Activated T-helper 1 cell treated with anti-CD3 and anti-CD28 coated beads, Interleukin-12 subunit alpha, Interleukin-12 subunit beta, Interleukin-2, Interleukin-4 antibody, amounts not matched to agents 30 ng/mL and 10 ng/mL and 1 ng/mL, durations not matched to agents 14 hours and 24 hours and 36 hours (primary cell): ENCODE measurements at regions not wholly inside any gene's neighbourhood (a gene's known extent, or its start where the extent isn't known, plus 50 kb on each side); places are given as distances from the start of the nearest gene placed in this dataset.

Experiments used
- DNase-seq: peaks from one replicate; pipeline ENCODE4 v3.0.0; 2021; ENCODE audit warnings: low spot score
- H3K27ac Mint-ChIP-seq: one replicate; pipeline ENCODE4 v1.8.0; 2021; ENCODE audit warnings: mild to moderate bottlenecking, mixed read lengths
- H3K27me3 Mint-ChIP-seq: one replicate; pipeline ENCODE4 v1.8.0; 2022; ENCODE audit warnings: mild to moderate bottlenecking, moderate library complexity, mixed read lengths; ENCODE audit not compliant: insufficient read depth
- H3K36me3 Mint-ChIP-seq: one replicate; pipeline ENCODE4 v1.8.0; 2021; ENCODE audit warnings: low read depth, mixed read lengths
- H3K4me1 Mint-ChIP-seq: one replicate; pipeline ENCODE4 v1.8.0; 2021; ENCODE audit warnings: low read depth, mixed read lengths
- H3K4me3 Mint-ChIP-seq: one replicate; pipeline ENCODE4 v1.8.0; 2021; ENCODE audit warnings: mild to moderate bottlenecking, moderate library complexity, mixed read lengths
- H3K9me3 Mint-ChIP-seq: one replicate; pipeline ENCODE4 v1.8.0; 2021; ENCODE audit warnings: mixed read lengths
- intact Hi-C: fragments of 100-400 bp; cut with micrococcal nuclease; formaldehyde crosslinking; loops from one replicate; pipeline ENCODE4 v1.15.1; 2024

GRCh38 chr9:129375845-129376244 is 197.8 kb upstream of the IER5L start:
- no peaks in the 10 kb centered on the region for H3K36me3 Mint-ChIP-seq
- no peaks in the 10 kb centered on the region for H3K9me3 Mint-ChIP-seq
- intact Hi-C loops, result no loop called here
- peaks cover 21% of the 10 kb centered on the region for H3K27me3 Mint-ChIP-seq
- no peak for DNase-seq
- H3K4me1 Mint-ChIP-seq, result no peaks in the 10 kb centered on the region
- H3K27ac Mint-ChIP-seq, result no peak overlapping the region
- H3K4me3 Mint-ChIP-seq, result no peak overlapping the region

GRCh38 chr9:129374651-129375050 is 196.6 kb upstream of the IER5L start:
- Mint-ChIP-seq H3K4me1 (no peaks in the 10 kb centered on the region), H3K27me3 (peaks cover 16% of the 10 kb centered on the region), H3K36me3 (no peaks in the 10 kb centered on the region), H3K4me3 (no peak overlapping the region), H3K27ac (no peak overlapping the region), H3K9me3 (no peaks in the 10 kb centered on the region)
- intact Hi-C loops, result no loop called here
- DNase-seq, result no peak

- H3K36me3 Mint-ChIP-seq, result no peaks in the 10 kb centered on the region
Observed at GRCh38 chr9:129374231-129374630, 196.2 kb upstream of the IER5L start.

GRCh38 chr9:129373361-129373760 is 195.3 kb upstream of the IER5L start:
- no peak for DNase-seq
- no peak overlapping the region for H3K27ac Mint-ChIP-seq
- intact Hi-C loops, result no loop called here
- H3K27me3 Mint-ChIP-seq, result peaks cover 11% of the 10 kb centered on the region
- H3K36me3 Mint-ChIP-seq, result no peaks in the 10 kb centered on the region
- no peak overlapping the region for H3K4me3 Mint-ChIP-seq
- H3K9me3 Mint-ChIP-seq, result no peaks in the 10 kb centered on the region
- H3K4me1 Mint-ChIP-seq, result no peaks in the 10 kb centered on the region

More at GRCh38 chr9:129374231-129374630, 196.2 kb upstream of the IER5L start:
- Mint-ChIP-seq H3K4me1 (no peaks in the 10 kb centered on the region), H3K27ac (no peak overlapping the region), H3K9me3 (no peaks in the 10 kb centered on the region), H3K4me3 (no peak overlapping the region), H3K27me3 (peaks cover 16% of the 10 kb centered on the region)
- DNase-seq, result no peak
- intact Hi-C loops, result no loop called here

- no peaks in the 10 kb centered on the region for H3K9me3 Mint-ChIP-seq
- intact Hi-C loops, result no loop called here
- no peaks in the 10 kb centered on the region for H3K36me3 Mint-ChIP-seq
- no peak overlapping the region for H3K27ac Mint-ChIP-seq
- DNase-seq, result no peak
- H3K27me3 Mint-ChIP-seq, result peaks cover 6% of the 10 kb centered on the region
- H3K4me3 Mint-ChIP-seq, result no peak overlapping the region
- no peaks in the 10 kb centered on the region for H3K4me1 Mint-ChIP-seq
Observed at GRCh38 chr9:129370770-129371169, 192.7 kb upstream of the IER5L start.

GRCh38 chr9:129368444-129368978 is 190.4 kb upstream of the IER5L start:
- H3K36me3 Mint-ChIP-seq, result no peaks in the 10 kb centered on the region
- H3K4me1 Mint-ChIP-seq, result no peaks in the 10 kb centered on the region
- H3K4me3 Mint-ChIP-seq, result no peak overlapping the region
- H3K27ac Mint-ChIP-seq, result no peak overlapping the region
- intact Hi-C loops, result no loop called here
- H3K9me3 Mint-ChIP-seq, result no peaks in the 10 kb centered on the region
- peaks cover 4% of the 10 kb centered on the region for H3K27me3 Mint-ChIP-seq
- no peak for DNase-seq

GRCh38 chr9:129367287-129367686 is 189.2 kb upstream of the IER5L start:
- Mint-ChIP-seq H3K27me3 (peaks cover 4% of the 10 kb centered on the region), H3K4me3 (no peak overlapping the region), H3K27ac (no peak overlapping the region), H3K36me3 (no peaks in the 10 kb centered on the region), H3K4me1 (no peaks in the 10 kb centered on the region), H3K9me3 (no peaks in the 10 kb centered on the region)
- intact Hi-C loops, result no loop called here
- DNase-seq, result no peak

GRCh38 chr9:129365196-129365595 is 187.1 kb upstream of the IER5L start:
- Mint-ChIP-seq H3K36me3 (no peaks in the 10 kb centered on the region), H3K27me3 (peaks cover 4% of the 10 kb centered on the region), H3K4me1 (no peaks in the 10 kb centered on the region), H3K4me3 (no peak overlapping the region), H3K27ac (no peak overlapping the region), H3K9me3 (no peaks in the 10 kb centered on the region)
- DNase-seq, result no peak
- intact Hi-C loops, result no loop called here

- no peak overlapping the region for H3K4me3 Mint-ChIP-seq
- H3K27ac Mint-ChIP-seq, result no peak overlapping the region
- peaks cover 4% of the 10 kb centered on the region for H3K27me3 Mint-ChIP-seq
- H3K9me3 Mint-ChIP-seq, result no peaks in the 10 kb centered on the region
- no peaks in the 10 kb centered on the region for H3K36me3 Mint-ChIP-seq
- DNase-seq, result no peak
- intact Hi-C loops, result no loop called here
- no peaks in the 10 kb centered on the region for H3K4me1 Mint-ChIP-seq
Observed at GRCh38 chr9:129363216-129363873, 185.3 kb upstream of the IER5L start.

GRCh38 chr9:129362287-129363000 is 184.4 kb upstream of the IER5L start:
- DNase-seq, result no peak
- intact Hi-C loops, result no loop called here
- Mint-ChIP-seq H3K27ac (no peak overlapping the region), H3K27me3 (peaks cover 4% of the 10 kb centered on the region), H3K36me3 (no peaks in the 10 kb centered on the region), H3K9me3 (no peaks in the 10 kb centered on the region), H3K4me3 (no peak overlapping the region), H3K4me1 (no peaks in the 10 kb centered on the region)

- Mint-ChIP-seq H3K27me3 (peaks cover 4% of the 10 kb centered on the region), H3K9me3 (no peaks in the 10 kb centered on the region), H3K4me3 (no peak overlapping the region), H3K4me1 (no peaks in the 10 kb centered on the region), H3K27ac (no peak overlapping the region), H3K36me3 (no peaks in the 10 kb centered on the region)
- no peak for DNase-seq
- intact Hi-C loops, result no loop called here
Observed at GRCh38 chr9:129361196-129361595, 183.1 kb upstream of the IER5L start.

- Mint-ChIP-seq H3K9me3 (peaks cover 8% of the 10 kb centered on the region), H3K4me3 (no peak overlapping the region), H3K36me3 (no peaks in the 10 kb centered on the region), H3K27ac (no peak overlapping the region), H3K27me3 (no peaks in the 10 kb centered on the region), H3K4me1 (no peaks in the 10 kb centered on the region)
- DNase-seq, result no peak
- intact Hi-C loops, result no loop called here
Observed at GRCh38 chr9:129359916-129360536, 182.0 kb upstream of the IER5L start.

GRCh38 chr9:129359162-129359811 is 181.2 kb upstream of the IER5L start:
- H3K27me3 Mint-ChIP-seq, result no peaks in the 10 kb centered on the region
- intact Hi-C loops, result no loop called here
- H3K4me1 Mint-ChIP-seq, result no peaks in the 10 kb centered on the region
- H3K9me3 Mint-ChIP-seq, result peaks cover 8% of the 10 kb centered on the region
- no peaks in the 10 kb centered on the region for H3K36me3 Mint-ChIP-seq
- DNase-seq, result no peak
- H3K27ac Mint-ChIP-seq, result no peak overlapping the region
- no peak overlapping the region for H3K4me3 Mint-ChIP-seq
